Smooth muscle cell (in vitro differentiated cells): ENCODE measurements at regions not wholly inside any gene's neighbourhood (a gene's known extent, or its start where the extent isn't known, plus 50 kb on each side); places are given as distances from the start of the nearest gene placed in this dataset.
"Not testable (repeated sequence)": the region's sequence is repeated elsewhere in the genome, so short reads cannot be mapped to it uniquely, and the experiment has no call there.

ENCODE experiments used
- DNase-seq: peaks from one replicate; lab custom pipeline; 2025; ENCODE audit not compliant: unreplicated experiment; lab: John Stamatoyannopoulos, UW
- H2AFZ ChIP-seq: fragments of 200-600 bp; sonication (generic); 2 replicates; pipeline ENCODE4 v1.6.0; 2016; ENCODE audit warnings: antibody characterized with exemption, low read depth, mild to moderate bottlenecking
- H3F3A ChIP-seq: fragments of 200-600 bp; sonication (generic); 2 replicates; pipeline ENCODE4 v1.6.0; 2017; ENCODE audit warnings: antibody characterized with exemption, low read depth
- H3K27ac ChIP-seq: fragments of 200-600 bp; sonication (generic); 2 replicates; pipeline ENCODE4 v1.5.1; 2016; ENCODE audit warnings: low read depth, mild to moderate bottlenecking
- H3K27me3 ChIP-seq: fragments of 200-600 bp; sonication (generic); 2 replicates; pipeline ENCODE4 v1.6.1; 2016; ENCODE audit warnings: low read depth, mild to moderate bottlenecking
- H3K36me3 ChIP-seq: fragments of 200-600 bp; sonication (generic); 2 replicates; pipeline ENCODE4 v1.5.1; 2016; ENCODE audit warnings: low read depth
- H3K4me1 ChIP-seq: fragments of 200-600 bp; sonication (generic); 2 replicates; pipeline ENCODE4 v1.5.1; 2016; ENCODE audit warnings: low read depth
- H3K4me2 ChIP-seq: fragments of 200-600 bp; sonication (generic); 2 replicates; pipeline ENCODE4 v1.6.0; 2016; ENCODE audit warnings: mild to moderate bottlenecking
- H3K4me3 ChIP-seq: fragments of 200-600 bp; sonication (generic); 2 replicates; pipeline ENCODE4 v1.5.1; 2016; ENCODE audit warnings: mild to moderate bottlenecking
- H3K79me2 ChIP-seq: fragments of 200-600 bp; sonication (generic); 2 replicates; pipeline ENCODE4 v1.6.0; 2016; ENCODE audit warnings: low read depth, mild to moderate bottlenecking
- H3K9ac ChIP-seq: fragments of 200-600 bp; sonication (generic); 2 replicates; pipeline ENCODE4 v1.6.0; 2016; ENCODE audit warnings: low read depth
- H3K9me3 ChIP-seq: fragments of 200-600 bp; sonication (generic); replicated peaks from 2 replicates; pipeline ENCODE4 v1.5.1; 2016; ENCODE audit warnings: low read depth
- H4K20me1 ChIP-seq: fragments of 200-600 bp; sonication (generic); 2 replicates; pipeline ENCODE4 v1.6.0; 2016; ENCODE audit warnings: low read depth
- CTCF ChIP-seq: fragments of 200-600 bp; sonication (generic); IDR thresholded peaks from 2 replicates; pipeline ENCODE4 v1.5.1; 2017; ENCODE audit warnings: borderline replicate concordance, mild to moderate bottlenecking, antibody characterized with exemption; ENCODE audit not compliant: insufficient read depth, poor library complexity, severe bottlenecking
- WGBS: methylation state at CpG from one replicate; pipeline ENCODE4 v1.1.7; 2016; ENCODE audit warnings: low lambda C conversion rate; 5-methylcytosine and 5-hydroxymethylcytosine counted together

- peak; percentile 28 for TF ChIP-seq CTCF
- 51% methylated on average over 26 of the region's 26 CpGs for WGBS
- Histone ChIP-seq H2AFZ (peak overlapping the region; percentile 60), H3K4me2 (peak overlapping the region; percentile 63)
- not testable (repeated sequence) for H3F3A ChIP-seq, H3K27me3 ChIP-seq, H3K4me3 ChIP-seq, H4K20me1 ChIP-seq, H3K4me1 ChIP-seq, H3K27ac ChIP-seq, DNase-seq, H3K9ac ChIP-seq, H3K79me2 ChIP-seq, H3K9me3 ChIP-seq, H3K36me3 ChIP-seq
These were observed 453.5 kb downstream of the PREX1 start for GRCh38 chr20:48374031-48374907.

- Histone ChIP-seq H3K27ac (no peak overlapping the region), H3K79me2 (no peaks in the 10 kb centered on the region), H3K4me1 (peaks cover 11% of the 10 kb centered on the region), H3K36me3 (no peaks in the 10 kb centered on the region), H3K9me3 (no peaks in the 10 kb centered on the region), H3F3A (no peaks in the 10 kb centered on the region), H4K20me1 (no peaks in the 10 kb centered on the region), H3K27me3 (no peaks in the 10 kb centered on the region), H3K4me2 (no peak overlapping the region), H2AFZ (no peak overlapping the region), H3K9ac (no peak overlapping the region), H3K4me3 (no peak overlapping the region)
- no peak for TF ChIP-seq CTCF
- WGBS: 93% methylated on average over 19 of the region's 19 CpGs
- DNase-seq: no peak
These were observed 454.3 kb downstream of the PREX1 start for GRCh38 chr20:48373555-48373934.

- not testable (repeated sequence) for H3K9me3 ChIP-seq, H3F3A ChIP-seq, H3K27me3 ChIP-seq, H3K4me3 ChIP-seq, H3K36me3 ChIP-seq, H3K4me2 ChIP-seq, H3K79me2 ChIP-seq, DNase-seq, H4K20me1 ChIP-seq, H3K9ac ChIP-seq, H2AFZ ChIP-seq, H3K27ac ChIP-seq
- 91% methylated on average over 35 of the region's 35 CpGs for WGBS
- H3K4me1 ChIP-seq: peaks cover 11% of the 10 kb centered on the region
These were observed 454.8 kb downstream of the PREX1 start for GRCh38 chr20:48372851-48373554.

GRCh38 chr20:48371211-48371610 lies 456.6 kb downstream of the PREX1 start:
- H3K27ac ChIP-seq: no peak overlapping the region
- WGBS: 77% methylated on average over 4 of the region's 4 CpGs
- TF ChIP-seq CTCF: no peak
- peaks cover 11% of the 10 kb centered on the region for H3K4me1 ChIP-seq
- H2AFZ ChIP-seq: no peak overlapping the region
- no peaks in the 10 kb centered on the region for H3K9me3 ChIP-seq
- no peaks in the 10 kb centered on the region for H4K20me1 ChIP-seq
- H3K4me3 ChIP-seq: no peak overlapping the region
- H3K27me3 ChIP-seq: no peaks in the 10 kb centered on the region
- H3K36me3 ChIP-seq: no peaks in the 10 kb centered on the region
- H3K4me2 ChIP-seq: no peak overlapping the region
- H3K79me2 ChIP-seq: no peaks in the 10 kb centered on the region
- H3K9ac ChIP-seq: no peak overlapping the region
- no peaks in the 10 kb centered on the region for H3F3A ChIP-seq
- no peak for DNase-seq

- not testable (repeated sequence) for H3K27ac ChIP-seq, H3K79me2 ChIP-seq, H3K36me3 ChIP-seq, H3K4me2 ChIP-seq, H3K4me1 ChIP-seq, H3K9ac ChIP-seq, H3F3A ChIP-seq, H3K9me3 ChIP-seq, DNase-seq, H3K27me3 ChIP-seq, H4K20me1 ChIP-seq, H3K4me3 ChIP-seq
- WGBS: 45% methylated on average over 10 of the region's 10 CpGs
- H2AFZ ChIP-seq: peak overlapping the region; percentile 43
These were observed 459.2 kb downstream of the PREX1 start for GRCh38 chr20:48368580-48369021.
